ENCODE measurements at regions not wholly inside any gene's neighbourhood (a gene's known extent, or its start where the extent isn't known, plus 50 kb on each side); places are given as distances from the start of the nearest gene placed in this dataset.

DNA sequence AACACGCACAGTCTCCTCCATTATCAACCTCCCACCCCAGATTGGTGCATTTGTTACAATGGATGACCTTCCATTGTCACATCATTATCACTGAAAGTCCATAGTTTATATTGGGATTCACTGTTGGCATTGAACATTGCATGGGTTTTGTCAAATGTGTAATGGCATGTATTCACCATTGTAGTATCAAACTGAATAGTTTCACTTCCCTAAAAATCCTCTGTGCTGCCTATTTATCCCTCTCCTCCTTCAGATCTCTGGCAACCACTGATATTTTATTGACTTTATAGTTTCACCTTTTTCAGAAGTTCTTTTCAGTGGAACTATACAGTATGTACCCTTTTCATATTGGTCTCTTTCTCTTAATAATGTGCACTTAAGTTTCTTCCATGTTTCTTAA, 1565.4 kb downstream of the PCDH18 start:
- Histone ChIP-seq H2AFZ (ENCODE audit: low read depth, low read length, poor library complexity, severe bottlenecking) (no peak overlapping the region), H3K9ac (ENCODE audit: low read length) (no peak overlapping the region), H3K27me3 (ENCODE audit: insufficient read depth, low read length) (no peaks in the 10 kb centered on the region), H3K4me3 (replicated peaks in 1 of 2; ENCODE audit: low read depth in 1 of 2, low read length in 2 of 2) (no peak overlapping the region), H4K20me1 (ENCODE audit: insufficient read depth) (no peaks in the 10 kb centered on the region), H3K9me3 (ENCODE audit: control insufficient read depth in 1 of 2, insufficient read depth in 1 of 2, low read depth in 1 of 2, low read length in 2 of 2) (no peaks in the 10 kb centered on the region), H3K79me2 (ENCODE audit: insufficient read depth, low read length) (no peaks in the 10 kb centered on the region), H3K4me2 (ENCODE audit: low read length) (no peak overlapping the region), H3K27ac (ENCODE audit: low read depth, low read length) (no peak overlapping the region), H3K9me2 (ENCODE audit: insufficient read depth) (no peaks in the 10 kb centered on the region), H3K36me3 (ENCODE audit: control insufficient read depth in 1 of 2, insufficient read depth in 2 of 2, low read length in 2 of 2) (no peaks in the 10 kb centered on the region), H3K4me1 (ENCODE audit: control insufficient read depth in 1 of 2, insufficient read depth in 2 of 2, low read length in 2 of 2) (no peaks in the 10 kb centered on the region)
- RAD21 ChIA-PET (ENCODE audit: low non-redundant PET in 1 of 2, low total read pairs in 2 of 2, uncharacterized antibody in 2 of 2, unreplicated experiment in 2 of 2): no interaction called here
- DNase-seq (ENCODE audit: low read depth, low spot score) (no peak), ATAC-seq (no peak)
- POLR2A ChIA-PET: no interaction called here
- CTCF ChIA-PET: no interaction called here
- no TSS peak for BruUV-seq (replicated peaks)
- intact Hi-C loops (cut with micrococcal nuclease): no loop called here
- TF ChIP-seq, protein P1, sequence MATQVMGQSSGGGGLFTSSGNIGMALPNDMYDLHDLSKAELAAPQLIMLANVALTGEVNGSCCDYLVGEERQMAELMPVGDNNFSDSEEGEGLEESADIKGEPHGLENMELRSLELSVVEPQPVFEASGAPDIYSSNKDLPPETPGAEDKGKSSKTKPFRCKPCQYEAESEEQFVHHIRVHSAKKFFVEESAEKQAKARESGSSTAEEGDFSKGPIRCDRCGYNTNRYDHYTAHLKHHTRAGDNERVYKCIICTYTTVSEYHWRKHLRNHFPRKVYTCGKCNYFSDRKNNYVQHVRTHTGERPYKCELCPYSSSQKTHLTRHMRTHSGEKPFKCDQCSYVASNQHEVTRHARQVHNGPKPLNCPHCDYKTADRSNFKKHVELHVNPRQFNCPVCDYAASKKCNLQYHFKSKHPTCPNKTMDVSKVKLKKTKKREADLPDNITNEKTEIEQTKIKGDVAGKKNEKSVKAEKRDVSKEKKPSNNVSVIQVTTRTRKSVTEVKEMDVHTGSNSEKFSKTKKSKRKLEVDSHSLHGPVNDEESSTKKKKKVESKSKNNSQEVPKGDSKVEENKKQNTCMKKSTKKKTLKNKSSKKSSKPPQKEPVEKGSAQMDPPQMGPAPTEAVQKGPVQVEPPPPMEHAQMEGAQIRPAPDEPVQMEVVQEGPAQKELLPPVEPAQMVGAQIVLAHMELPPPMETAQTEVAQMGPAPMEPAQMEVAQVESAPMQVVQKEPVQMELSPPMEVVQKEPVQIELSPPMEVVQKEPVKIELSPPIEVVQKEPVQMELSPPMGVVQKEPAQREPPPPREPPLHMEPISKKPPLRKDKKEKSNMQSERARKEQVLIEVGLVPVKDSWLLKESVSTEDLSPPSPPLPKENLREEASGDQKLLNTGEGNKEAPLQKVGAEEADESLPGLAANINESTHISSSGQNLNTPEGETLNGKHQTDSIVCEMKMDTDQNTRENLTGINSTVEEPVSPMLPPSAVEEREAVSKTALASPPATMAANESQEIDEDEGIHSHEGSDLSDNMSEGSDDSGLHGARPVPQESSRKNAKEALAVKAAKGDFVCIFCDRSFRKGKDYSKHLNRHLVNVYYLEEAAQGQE (IDR thresholded peaks at IDR 0.05; ENCODE audit: low read depth): no peak
- TF ChIP-seq POLR2AphosphoS5 (IDR thresholded peaks at IDR 0.05; ENCODE audit: low read depth, low read length) (no peak), YY1 (IDR thresholded peaks at IDR 0.05; ENCODE audit: extremely low read depth, insufficient replicate concordance, low read depth, low read length) (no peak), SP1 (IDR thresholded peaks at IDR 0.05; ENCODE audit: low read depth) (no peak), ELF1 (IDR thresholded peaks at IDR 0.05; ENCODE audit: borderline replicate concordance, low read depth) (no peak), CEBPB (IDR thresholded peaks at IDR 0.05; ENCODE audit: low read depth) (no peak), SRF (IDR thresholded peaks at IDR 0.05; ENCODE audit: low read depth) (no peak), EZH2 (IDR thresholded peaks at IDR 0.05) (no peak), ZFX (IDR thresholded peaks at IDR 0.05) (no peak)
- TF ChIP-seq, protein P2, sequence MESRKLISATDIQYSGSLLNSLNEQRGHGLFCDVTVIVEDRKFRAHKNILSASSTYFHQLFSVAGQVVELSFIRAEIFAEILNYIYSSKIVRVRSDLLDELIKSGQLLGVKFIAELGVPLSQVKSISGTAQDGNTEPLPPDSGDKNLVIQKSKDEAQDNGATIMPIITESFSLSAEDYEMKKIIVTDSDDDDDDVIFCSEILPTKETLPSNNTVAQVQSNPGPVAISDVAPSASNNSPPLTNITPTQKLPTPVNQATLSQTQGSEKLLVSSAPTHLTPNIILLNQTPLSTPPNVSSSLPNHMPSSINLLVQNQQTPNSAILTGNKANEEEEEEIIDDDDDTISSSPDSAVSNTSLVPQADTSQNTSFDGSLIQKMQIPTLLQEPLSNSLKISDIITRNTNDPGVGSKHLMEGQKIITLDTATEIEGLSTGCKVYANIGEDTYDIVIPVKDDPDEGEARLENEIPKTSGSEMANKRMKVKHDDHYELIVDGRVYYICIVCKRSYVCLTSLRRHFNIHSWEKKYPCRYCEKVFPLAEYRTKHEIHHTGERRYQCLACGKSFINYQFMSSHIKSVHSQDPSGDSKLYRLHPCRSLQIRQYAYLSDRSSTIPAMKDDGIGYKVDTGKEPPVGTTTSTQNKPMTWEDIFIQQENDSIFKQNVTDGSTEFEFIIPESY (IDR thresholded peaks at IDR 0.05; ENCODE audit: extremely low read depth, insufficient replicate concordance, low read length): no peak

Data from HCT116 (cell line).